Nucleus accumbens (tissue), 56 donors: ENCODE measurements at regions not wholly inside any gene's neighbourhood (a gene's known extent, or its start where the extent isn't known, plus 50 kb on each side); places are given as distances from the start of the nearest gene placed in this dataset.
"Not testable (repeated sequence)": the region's sequence is repeated elsewhere in the genome, so short reads cannot be mapped to it uniquely, and the experiment has no call there.

Source experiments
- DNase-seq, 56 donors: peaks; one replicate each; lab custom pipeline; 2025; lab: John Stamatoyannopoulos, UW

DNA sequence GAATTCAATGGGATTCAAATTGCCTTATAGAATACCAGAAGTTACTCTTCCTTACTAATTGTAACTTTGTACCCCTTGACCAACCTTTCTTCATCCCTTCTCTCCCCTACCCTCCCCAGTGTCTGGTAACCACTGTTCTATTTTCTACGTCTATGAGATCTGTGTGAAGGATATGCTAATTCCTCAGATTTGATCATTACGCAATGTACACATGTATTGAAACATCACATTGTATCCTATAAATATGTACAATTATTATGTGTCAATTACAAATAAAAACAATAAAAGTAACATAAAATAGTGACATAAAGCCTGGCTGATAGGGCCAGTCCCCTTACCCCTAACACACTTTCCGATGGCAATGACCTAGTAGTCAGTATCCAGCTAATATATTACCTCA is 95.1 kb upstream of the GRIA3 start:
- no peak for DNase-seq

DNA sequence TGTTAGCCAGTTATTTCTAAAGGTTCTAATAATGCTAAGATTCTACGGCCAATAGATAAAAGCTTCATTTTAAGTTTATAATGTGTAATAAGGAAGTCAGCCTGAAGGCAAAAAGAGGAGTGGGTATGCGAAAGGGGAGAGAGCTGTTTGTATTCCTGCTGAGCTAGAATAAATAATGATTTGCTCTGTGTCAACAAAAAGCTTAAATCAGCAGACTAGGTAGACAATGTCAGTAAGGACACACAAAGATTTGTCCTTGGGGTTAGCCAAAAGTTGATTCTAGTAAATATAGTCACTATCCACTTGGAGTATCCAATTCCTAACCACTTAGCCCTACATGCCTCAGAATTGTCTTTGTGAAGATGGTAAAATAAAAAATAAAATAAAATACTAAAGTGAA is 90.3 kb upstream of the GRIA3 start:
- DNase-seq = no peak

DNA sequence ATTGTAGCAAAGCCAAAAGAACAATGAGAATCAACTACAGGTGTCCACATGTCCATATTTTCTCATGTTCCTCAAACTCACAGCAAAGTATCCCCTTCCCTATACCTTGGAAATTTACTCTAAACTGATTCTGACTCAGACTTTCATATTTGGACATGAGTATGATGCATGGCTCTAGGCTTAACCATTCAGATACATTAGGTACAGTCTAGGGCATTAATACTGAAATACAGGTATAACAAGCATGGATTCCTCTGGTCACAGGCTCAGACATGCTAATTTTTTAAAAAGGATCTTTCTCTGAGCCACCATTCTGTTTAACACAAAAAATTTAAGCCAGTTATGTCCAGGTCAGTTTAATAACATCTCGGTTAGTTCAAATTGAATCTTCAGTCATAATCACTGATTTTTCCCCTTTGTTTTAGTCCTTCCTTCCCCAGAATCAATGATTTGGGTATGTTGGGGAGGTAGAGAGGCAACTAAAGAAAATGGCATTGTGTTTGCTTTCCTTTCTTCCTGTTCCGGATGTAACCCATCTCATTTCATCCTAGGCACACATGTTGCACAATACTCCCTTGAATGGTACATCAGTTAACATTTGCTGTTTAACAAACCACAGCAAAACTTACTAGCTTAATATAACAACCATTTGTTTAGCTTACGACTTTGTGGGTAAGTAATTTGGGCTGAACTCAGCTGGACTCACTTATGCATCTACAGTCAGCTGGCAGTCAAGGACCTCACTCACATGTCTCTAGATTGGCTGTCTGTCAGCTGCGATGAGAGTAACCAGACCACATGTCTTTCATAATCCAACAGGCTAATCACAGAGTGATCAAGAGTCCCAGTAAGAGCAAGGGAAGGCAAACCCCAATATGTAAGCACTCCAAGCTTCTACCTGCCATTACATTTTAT is 75.3 kb upstream of the GRIA3 start:
- no peak for DNase-seq

DNA sequence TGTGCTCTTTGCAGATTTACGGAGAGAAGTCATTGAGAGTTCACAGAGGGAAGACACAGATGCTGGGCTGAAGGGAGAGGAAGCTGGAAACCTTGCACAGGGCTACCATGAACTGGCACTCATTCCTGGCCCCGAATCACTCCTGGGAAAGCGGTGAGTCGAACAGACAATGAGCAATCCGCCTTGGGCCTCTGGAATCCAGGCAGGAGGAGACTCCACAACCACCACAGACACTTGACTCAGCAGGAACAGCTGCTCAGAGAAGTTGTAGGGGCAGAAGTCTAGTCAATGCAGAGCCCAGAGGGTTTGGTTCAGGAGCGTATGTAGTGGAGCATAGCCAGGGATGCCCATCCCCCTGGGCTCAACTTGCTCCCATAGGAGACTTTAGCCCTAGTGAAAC is 62.8 kb upstream of the GRIA3 start:
- no peak for DNase-seq

DNA sequence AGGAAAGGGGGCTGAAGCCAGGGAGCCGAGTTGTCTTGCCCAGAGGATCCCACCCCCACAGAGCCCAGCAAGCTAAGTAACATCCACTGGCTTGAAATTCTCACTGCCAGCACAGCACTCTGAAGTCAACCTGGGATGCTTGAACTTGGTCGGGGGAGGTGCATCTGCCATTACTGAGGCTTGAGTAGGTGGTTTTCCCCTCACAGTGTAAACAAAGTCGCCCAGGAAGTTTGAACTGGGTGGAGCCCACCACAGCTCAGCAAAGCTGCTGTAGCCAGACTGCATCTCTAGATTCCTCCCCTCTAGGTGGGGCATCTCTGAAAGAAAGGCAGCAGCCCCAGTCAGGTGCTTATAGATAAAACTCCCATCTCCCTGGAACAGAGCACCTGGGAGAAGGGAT is 54.3 kb upstream of the GRIA3 start:
- DNase-seq = not testable (repeated sequence)
